NT2/D1 (cell line): ENCODE measurements at regions not wholly inside any gene's neighbourhood (a gene's known extent, or its start where the extent isn't known, plus 50 kb on each side); places are given as distances from the start of the nearest gene placed in this dataset.

Experiments
- SUZ12 ChIP-seq: IDR thresholded peaks from 2 replicates; pipeline ENCODE4 v1.6.1; 2011; ENCODE audit not compliant: insufficient read length, insufficient read depth; ENCODE audit errors: extremely low read depth
- ZNF274 ChIP-seq: IDR thresholded peaks from 2 replicates; pipeline ENCODE4 v1.6.1; 2011; ENCODE audit warnings: mild to moderate bottlenecking, low read depth, low read length

- no peak for TF ChIP-seq ZNF274
- TF ChIP-seq SUZ12: no peak
These were observed 1136.9 kb downstream of the BRD1 start for GRCh38 chr22:48690583-48691317.
